Activated T-helper 9 cell treated with anti-CD3 and anti-CD28 coated beads, Interleukin-2, amount 50 U/mL, for 16 hours (primary cell): ENCODE measurements at regions not wholly inside any gene's neighbourhood (a gene's known extent, or its start where the extent isn't known, plus 50 kb on each side); places are given as distances from the start of the nearest gene placed in this dataset.
A peak's percentile ranks its signal among the peaks of the same experiment; 100 is the strongest.

ENCODE experiments used
- DNase-seq: peaks from one replicate; pipeline ENCODE4 v3.0.0-alpha.2; 2020; ENCODE audit warnings: low read depth

GRCh38 chr1:34656731-34657130 lies 98.1 kb upstream of the GJB5 start:
- no peak for DNase-seq

- DNase-seq = no peak
These were observed 97.6 kb upstream of the GJB5 start for GRCh38 chr1:34657266-34657665.

- no peak for DNase-seq
These were observed 97.0 kb upstream of the GJB5 start for GRCh38 chr1:34657849-34658248.

GRCh38 chr1:34663031-34663430 lies 91.8 kb upstream of the GJB5 start:
- DNase-seq = no peak

- no peak for DNase-seq
These were observed 86.8 kb upstream of the GJB5 start for GRCh38 chr1:34668063-34668462.

- no peak for DNase-seq
These were observed 83.9 kb upstream of the GJB5 start for GRCh38 chr1:34670982-34671381.

GRCh38 chr1:34671887-34672286 lies 83.0 kb upstream of the GJB5 start:
- DNase-seq = no peak

GRCh38 chr1:34681480-34682451 lies 73.1 kb upstream of the GJB5 start:
- DNase-seq = peak; percentile 4

- DNase-seq = no peak
These were observed 72.2 kb upstream of the GJB5 start for GRCh38 chr1:34682452-34683223.

GRCh38 chr1:34683616-34684015 lies 71.2 kb upstream of the GJB5 start:
- no peak for DNase-seq

- DNase-seq = no peak
These were observed 70.6 kb upstream of the GJB5 start for GRCh38 chr1:34684266-34684665.

- DNase-seq = no peak
These were observed 69.6 kb upstream of the GJB5 start for GRCh38 chr1:34685225-34685624.

GRCh38 chr1:34686531-34686930 lies 68.3 kb upstream of the GJB5 start:
- no peak for DNase-seq

GRCh38 chr1:34688006-34688741 lies 66.7 kb upstream of the GJB5 start:
- DNase-seq = no peak

GRCh38 chr1:34690269-34690668 lies 64.6 kb upstream of the GJB5 start:
- DNase-seq = no peak

- DNase-seq = no peak
These were observed 61.8 kb upstream of the GJB5 start for GRCh38 chr1:34693081-34693480.

GRCh38 chr1:34694383-34694782 lies 60.5 kb upstream of the GJB5 start:
- no peak for DNase-seq

- no peak for DNase-seq
These were observed 59.3 kb upstream of the GJB5 start for GRCh38 chr1:34695580-34695979.

- no peak for DNase-seq
These were observed 58.6 kb upstream of the GJB5 start for GRCh38 chr1:34696230-34696629.

GRCh38 chr1:34696981-34697380 lies 57.9 kb upstream of the GJB5 start:
- DNase-seq = no peak

- DNase-seq = no peak
These were observed 57.0 kb upstream of the GJB5 start for GRCh38 chr1:34697818-34698217.

- DNase-seq = no peak
These were observed 53.4 kb upstream of the GJB5 start for GRCh38 chr1:34701326-34702060.
